ENCODE measurements at regions not wholly inside any gene's neighbourhood (a gene's known extent, or its start where the extent isn't known, plus 50 kb on each side); places are given as distances from the start of the nearest gene placed in this dataset.
A peak's percentile ranks its signal among the peaks of the same experiment; 100 is the strongest.
"Not testable (repeated sequence)": the region's sequence is repeated elsewhere in the genome, so short reads cannot be mapped to it uniquely, and the experiment has no call there.

GRCh38 chr7:89618274-89618673 lies 536.0 kb upstream of the STEAP1 start:
- Histone ChIP-seq H3K36me3 (no peaks in the 10 kb centered on the region), H3K4me3 (no peak overlapping the region), H3K27ac (no peak overlapping the region), H3K4me1 (no peaks in the 10 kb centered on the region), H3K9me3 (no peaks in the 10 kb centered on the region), H3K27me3 (no peaks in the 10 kb centered on the region)
- no peak for TF ChIP-seq CTCF (IDR thresholded peaks at IDR 0.05)
- DNase-seq, result no peak
- intact Hi-C loops (cut with DNase I; ENCODE audit: low total_unique reads), result no loop called here

- Histone ChIP-seq H3K4me3 (no peak overlapping the region), H3K4me1 (no peaks in the 10 kb centered on the region), H3K27ac (no peak overlapping the region), H3K27me3 (no peaks in the 10 kb centered on the region), H3K36me3 (no peaks in the 10 kb centered on the region), H3K9me3 (no peaks in the 10 kb centered on the region)
- intact Hi-C loops (cut with DNase I; ENCODE audit: low total_unique reads), result no loop called here
- TF ChIP-seq CTCF (IDR thresholded peaks at IDR 0.05), result no peak
- no peak for DNase-seq
These were observed 532.2 kb upstream of the STEAP1 start for GRCh38 chr7:89621925-89622641.

- peak in 1 of 2 experiments; percentile 9 for TF ChIP-seq CTCF (IDR thresholded peaks at IDR 0.05)
- no peak for DNase-seq
- intact Hi-C loops (cut with DNase I; ENCODE audit: low total_unique reads), result no loop called here
These were observed 531.1 kb upstream of the STEAP1 start for GRCh38 chr7:89623018-89623672.

GRCh38 chr7:89624155-89624554 lies 530.1 kb upstream of the STEAP1 start:
- H3K9me3 ChIP-seq; intact Hi-C loops (cut with DNase I; ENCODE audit: low total_unique reads); H3K36me3 ChIP-seq; H3K27me3 ChIP-seq; H3K4me1 ChIP-seq; H3K27ac ChIP-seq; DNase-seq; H3K4me3 ChIP-seq: not testable (repeated sequence)

More at GRCh38 chr7:89623018-89623672, 531.1 kb upstream of the STEAP1 start:
- Histone ChIP-seq H3K27me3 (no peaks in the 10 kb centered on the region), H3K4me1 (no peaks in the 10 kb centered on the region), H3K27ac (no peak overlapping the region), H3K9me3 (no peaks in the 10 kb centered on the region), H3K36me3 (no peaks in the 10 kb centered on the region), H3K4me3 (no peak overlapping the region)

GRCh38 chr7:89648509-89648908 lies 505.8 kb upstream of the STEAP1 start:
- Histone ChIP-seq H3K27me3 (no peaks in the 10 kb centered on the region), H3K9me3 (peaks cover 0 to 3% (median 0%) of the 10 kb centered on the region in 3 donors), H3K4me1 (no peaks in the 10 kb centered on the region), H3K4me3 (no peak overlapping the region), H3K27ac (no peak overlapping the region), H3K36me3 (no peaks in the 10 kb centered on the region)
- TF ChIP-seq CTCF (IDR thresholded peaks at IDR 0.05), result no peak
- intact Hi-C loops (cut with DNase I; ENCODE audit: low total_unique reads), result no loop called here
- DNase-seq, result no peak

GRCh38 chr7:89655946-89656345 lies 498.3 kb upstream of the STEAP1 start:
- intact Hi-C loops (cut with DNase I; ENCODE audit: low total_unique reads), result no loop called here
- TF ChIP-seq CTCF (IDR thresholded peaks at IDR 0.05), result no peak

More at GRCh38 chr7:89655946-89656345, 498.3 kb upstream of the STEAP1 start:
- Histone ChIP-seq H3K27me3 (no peaks in the 10 kb centered on the region), H3K27ac (no peak overlapping the region), H3K36me3 (no peaks in the 10 kb centered on the region), H3K4me3 (no peak overlapping the region), H3K9me3 (peaks cover 0 to 3% (median 0%) of the 10 kb centered on the region in 3 donors), H3K4me1 (no peaks in the 10 kb centered on the region)
- DNase-seq, result no peak

Measured in tibial artery (tissue), 4 donors.